Liver (tissue), 8 donors: ENCODE measurements at regions not wholly inside any gene's neighbourhood (a gene's known extent, or its start where the extent isn't known, plus 50 kb on each side); places are given as distances from the start of the nearest gene placed in this dataset.

Source experiments
- DNase-seq: peaks from one replicate; pipeline ENCODE4 v3.0.0-alpha.2; 2017; ENCODE audit warnings: low spot score
- H3K27ac ChIP-seq, 2 donors: one replicate each; pipeline ENCODE4 v1.7.0; 2013; ENCODE audit warnings: inconsistent platforms in 2 of 2, low read length in 2 of 2, control low read depth in 1 of 2, low read depth in 1 of 2, mild to moderate bottlenecking in 1 of 2
- H3K27me3 ChIP-seq, 4 donors: one replicate each; pipeline versions ENCODE4 v1.6.1 to v1.7.0; 2013; ENCODE audit warnings: low read length in 3 of 4, inconsistent platforms in 1 of 4, mild to moderate bottlenecking in 1 of 4, moderate library complexity in 1 of 4; ENCODE audit not compliant: control insufficient read depth in 4 of 4, insufficient read depth in 4 of 4
- H3K36me3 ChIP-seq, 4 donors: one replicate each; pipeline versions ENCODE4 v1.6.1 to v1.7.0; 2013; ENCODE audit warnings: low read length in 3 of 4, mild to moderate bottlenecking in 3 of 4, low read depth in 1 of 4, moderate library complexity in 1 of 4; ENCODE audit not compliant: control insufficient read depth in 4 of 4, insufficient read depth in 3 of 4
- H3K4me1 ChIP-seq, 4 donors: one replicate each; pipeline versions ENCODE4 v1.6.1 to v1.7.0; 2013; ENCODE audit warnings: low read length in 3 of 4, mild to moderate bottlenecking in 3 of 4, moderate library complexity in 1 of 4; ENCODE audit not compliant: control insufficient read depth in 4 of 4, insufficient read depth in 4 of 4
- H3K4me3 ChIP-seq, 3 donors: one replicate each; pipeline versions ENCODE4 v1.6.1 to v1.7.0; 2013; ENCODE audit warnings: low read length in 3 of 3, control low read depth in 1 of 3, low read depth in 1 of 3, mild to moderate bottlenecking in 1 of 3
- H3K9ac ChIP-seq, 2 donors: one replicate each; pipeline ENCODE4 v1.7.0; 2013; ENCODE audit warnings: low read length in 2 of 2, mild to moderate bottlenecking in 2 of 2, moderate library complexity in 2 of 2, control low read depth in 1 of 2, low read depth in 1 of 2
- H3K9me3 ChIP-seq, 4 donors: one replicate each; pipeline versions ENCODE4 v1.6.1 to v1.7.0; 2013; ENCODE audit warnings: low read length in 3 of 4; ENCODE audit not compliant: control insufficient read depth in 4 of 4
- ATF3 ChIP-seq: IDR thresholded peaks from 2 replicates; pipeline ENCODE4 v1.6.1; 2016; ENCODE audit warnings: antibody characterized with exemption
- CTCF ChIP-seq: fragments of 150-350 bp; IDR thresholded peaks from 2 replicates; pipeline ENCODE4 v1.5.1; 2017; ENCODE audit warnings: improper control_type of control experiment, low read depth, low read length; ENCODE audit not compliant: missing input control
- EGR1 ChIP-seq, 2 donors: IDR thresholded peaks; 2 replicates each; pipeline ENCODE4 v1.6.1; 2016 to 2018; ENCODE audit warnings: antibody characterized with exemption in 2 of 2, low read depth in 2 of 2
- FOXA1 ChIP-seq: IDR thresholded peaks from 2 replicates; pipeline ENCODE4 v1.6.1; 2016; ENCODE audit warnings: antibody characterized with exemption
- FOXA2 ChIP-seq: IDR thresholded peaks from 2 replicates; pipeline ENCODE4 v1.6.1; 2016; ENCODE audit warnings: antibody characterized with exemption
- GABPA ChIP-seq, 2 donors: IDR thresholded peaks in 1 of 2; conservative IDR thresholded peaks in 1 of 2; 2 replicates each; pipeline ENCODE4 v1.6.1; 2016; ENCODE audit warnings: antibody characterized with exemption in 2 of 2, mild to moderate bottlenecking in 1 of 2, moderate library complexity in 1 of 2
- HNF4A ChIP-seq, 2 donors: conservative IDR thresholded peaks; 2 replicates each; pipeline ENCODE4 v1.6.1; 2016; ENCODE audit warnings: antibody characterized with exemption in 2 of 2, mild to moderate bottlenecking in 2 of 2
- HNF4G ChIP-seq: IDR thresholded peaks from 2 replicates; pipeline ENCODE4 v1.6.1; 2016; ENCODE audit warnings: antibody characterized with exemption
- JUND ChIP-seq, 2 donors: IDR thresholded peaks; 2 replicates each; pipeline ENCODE4 v1.6.1; 2016; ENCODE audit warnings: antibody characterized with exemption in 2 of 2
- MAX ChIP-seq: IDR thresholded peaks from 2 replicates; pipeline ENCODE4 v1.6.1; 2016; ENCODE audit warnings: antibody characterized with exemption
- NR2F2 ChIP-seq: IDR thresholded peaks from 2 replicates; pipeline ENCODE4 v1.6.1; 2016; ENCODE audit warnings: antibody characterized with exemption
- RAD21 ChIP-seq, 2 donors: IDR thresholded peaks; 2 replicates each; pipeline ENCODE4 v1.6.1; 2016; ENCODE audit warnings: antibody characterized with exemption in 2 of 2, mild to moderate bottlenecking in 2 of 2
- REST ChIP-seq: IDR thresholded peaks from 2 replicates; pipeline ENCODE4 v1.6.1; 2016; ENCODE audit warnings: antibody characterized with exemption, mild to moderate bottlenecking
- RXRA ChIP-seq, 2 donors: IDR thresholded peaks; 2 replicates each; pipeline ENCODE4 v1.6.1; 2017 to 2018; ENCODE audit warnings: antibody characterized with exemption in 2 of 2, mild to moderate bottlenecking in 1 of 2
- SP1 ChIP-seq: IDR thresholded peaks from 2 replicates; pipeline ENCODE4 v1.6.1; 2018; ENCODE audit warnings: antibody characterized with exemption, mild to moderate bottlenecking
- TAF1 ChIP-seq: conservative IDR thresholded peaks from 2 replicates; pipeline ENCODE4 v1.6.1; 2016; ENCODE audit warnings: antibody characterized with exemption, mild to moderate bottlenecking
- YY1 ChIP-seq: IDR thresholded peaks from 2 replicates; pipeline ENCODE4 v1.6.1; 2016; ENCODE audit warnings: antibody characterized with exemption, mild to moderate bottlenecking
- ZBTB33 ChIP-seq: IDR thresholded peaks from 2 replicates; pipeline ENCODE4 v1.6.1; 2016; ENCODE audit warnings: antibody characterized with exemption
- WGBS: extraction: QIAGEN DNeasy Blood & Tissue Kit; methylation state at CpG from one replicate; pipeline ENCODE4 v1.1.7; 2013; 5-methylcytosine and 5-hydroxymethylcytosine counted together
- donor health status: healthy.
- donor health status: healthy.
- donor health status: healthy.
- donor health status: healthy.
- donor health status: healthy.

GRCh38 chr2:146561996-146562395 is 1282.8 kb upstream of the ACVR2A start:
- H3K4me1 ChIP-seq, result no peaks in the 10 kb centered on the region
- no peak overlapping the region for H3K9ac ChIP-seq
- H3K9me3 ChIP-seq, result no peaks in the 10 kb centered on the region
- 88% methylated on average over 1 of the region's 1 CpG for WGBS
- no peak overlapping the region for H3K27ac ChIP-seq
- H3K4me3 ChIP-seq, result no peak overlapping the region
- H3K36me3 ChIP-seq, result no peaks in the 10 kb centered on the region
- H3K27me3 ChIP-seq, result no peaks in the 10 kb centered on the region
- DNase-seq, result no peak
- TF ChIP-seq CTCF, result no peak
- no peak for TF ChIP-seq NR2F2
- no peak for TF ChIP-seq HNF4G
- TF ChIP-seq HNF4A (conservative IDR thresholded peaks at IDR 0.05), result no peak
- no peak for TF ChIP-seq ZBTB33
- no peak for TF ChIP-seq EGR1 (IDR thresholded peaks at IDR 0.05; ENCODE audit: low read depth in 2 of 2)
- TF ChIP-seq FOXA2, result no peak
- no peak for TF ChIP-seq RAD21 (IDR thresholded peaks at IDR 0.05)

GRCh38 chr2:146547236-146547635 is 1297.6 kb upstream of the ACVR2A start:
- no peak overlapping the region for H3K9ac ChIP-seq
- no peaks in the 10 kb centered on the region for H3K27me3 ChIP-seq
- no peak overlapping the region for H3K27ac ChIP-seq
- H3K4me1 ChIP-seq, result no peaks in the 10 kb centered on the region
- no peak overlapping the region for H3K4me3 ChIP-seq
- TF ChIP-seq FOXA2, result no peak
- TF ChIP-seq REST, result no peak
- TF ChIP-seq ZBTB33, result no peak
- TF ChIP-seq NR2F2, result no peak
- no peak for TF ChIP-seq MAX
- no peak for TF ChIP-seq ATF3
- no peak for TF ChIP-seq YY1
- no peak for TF ChIP-seq SP1
- no peak for TF ChIP-seq HNF4G
- TF ChIP-seq RAD21 (IDR thresholded peaks at IDR 0.05), result no peak
- no peak for TF ChIP-seq EGR1 (IDR thresholded peaks at IDR 0.05; ENCODE audit: low read depth in 2 of 2)
- no peak for TF ChIP-seq JUND (IDR thresholded peaks at IDR 0.05)
- no peak for TF ChIP-seq RXRA (IDR thresholded peaks at IDR 0.05)
- no peak for TF ChIP-seq HNF4A (conservative IDR thresholded peaks at IDR 0.05)
- TF ChIP-seq TAF1, result no peak
- TF ChIP-seq CTCF, result no peak
- TF ChIP-seq GABPA (IDR thresholded peaks at IDR 0.05 in 1 of 2, conservative IDR thresholded peaks at IDR 0.05 in 1 of 2), result no peak
- no peak for TF ChIP-seq FOXA1
- H3K36me3 ChIP-seq, result no peaks in the 10 kb centered on the region
- no peaks in the 10 kb centered on the region for H3K9me3 ChIP-seq
- DNase-seq, result no peak
- 77% methylated on average over 6 of the region's 6 CpGs for WGBS
